KBM-7 (cell line): ENCODE measurements at regions not wholly inside any gene's neighbourhood (a gene's known extent, or its start where the extent isn't known, plus 50 kb on each side); places are given as distances from the start of the nearest gene placed in this dataset.
A peak's percentile ranks its signal among the peaks of the same experiment; 100 is the strongest.

Experiments
- DNase-seq: peaks from one replicate; pipeline ENCODE4 v3.0.0-alpha.2; 2015
- in situ Hi-C: fragments of 300-500 bp; cut with MboI; formaldehyde crosslinking; loops from 2 replicates; pipeline ENCODE4 v1.14.3; 2020; ENCODE audit warnings: low sequenced_read_pairs, low pct_unique_long_range_greater_than_20kb, mixed read lengths

GRCh38 chr4:145302725-145303124, 122.3 kb upstream of the OTUD4 start:
- no peak for DNase-seq

DNA sequence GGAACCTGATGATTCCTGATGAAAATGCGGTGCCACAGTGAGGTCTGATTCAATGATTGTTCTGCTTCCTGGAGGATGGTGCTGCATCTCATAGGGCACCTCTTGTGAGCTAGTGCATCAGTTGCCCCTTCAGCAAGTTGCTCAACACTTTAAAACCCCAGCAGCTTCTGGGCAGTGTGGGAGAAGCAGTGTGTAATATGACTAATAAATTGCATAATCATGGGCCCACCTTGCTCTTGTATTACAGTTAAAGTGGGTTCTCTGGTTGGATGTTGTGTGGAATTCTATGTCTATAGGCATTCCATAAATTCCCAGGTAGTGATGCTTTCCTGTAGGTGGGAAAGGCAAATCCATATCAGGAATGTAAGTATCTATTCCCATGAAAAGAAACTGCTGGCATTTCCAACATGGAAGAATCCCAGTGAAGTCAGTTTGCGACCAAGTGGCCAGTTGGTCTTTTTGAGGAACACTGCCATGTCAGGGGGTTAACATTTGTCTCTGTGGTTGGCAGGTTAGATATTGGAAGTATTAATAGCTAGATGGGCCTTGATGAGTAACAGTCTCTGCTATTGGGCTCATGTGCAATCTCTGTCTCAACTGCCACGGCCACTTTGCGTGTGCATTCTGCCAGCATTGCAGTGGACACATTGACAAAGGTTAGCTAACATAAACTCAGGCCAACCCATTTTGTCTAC, 121.1 kb upstream of the OTUD4 start:
- DNase-seq, result no peak

More at GRCh38 chr4:145302725-145303124, 122.3 kb upstream of the OTUD4 start:
- in situ Hi-C loops, result no loop called here

DNA sequence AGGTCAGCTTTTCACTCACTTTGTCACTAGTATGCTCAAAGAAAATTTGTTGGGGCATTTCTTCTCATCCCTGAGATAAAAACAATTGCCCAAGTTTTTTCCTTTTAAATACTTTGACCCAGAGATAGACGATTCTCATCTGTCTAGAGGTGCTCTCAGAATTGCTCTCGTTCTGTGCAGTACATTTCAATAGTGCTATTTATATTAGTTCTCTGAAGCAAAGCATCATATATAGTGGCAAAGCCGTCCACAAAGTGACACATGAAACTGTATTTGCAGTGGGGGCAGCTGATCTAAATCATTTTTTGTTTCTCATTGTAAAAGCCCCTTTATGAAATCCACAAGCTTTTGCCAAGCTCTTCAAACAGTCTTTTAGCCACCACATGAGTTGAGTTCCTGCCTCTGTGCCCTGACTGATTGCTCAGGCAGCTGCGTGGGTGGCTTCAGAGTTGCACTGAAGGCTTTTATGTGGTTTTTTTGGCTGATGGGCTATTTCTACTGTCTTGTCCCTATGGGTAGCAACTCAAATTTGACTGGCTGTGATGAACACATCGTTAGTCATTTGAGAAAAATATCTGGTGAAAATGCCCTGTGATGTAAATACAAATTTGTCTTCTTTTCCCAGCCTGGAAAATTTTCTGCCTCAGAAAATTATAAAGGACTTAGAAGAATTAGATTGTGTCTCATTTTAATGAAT, 119.1 kb upstream of the OTUD4 start:
- in situ Hi-C loops, result no loop called here
- peak; percentile 7 for DNase-seq

More for the DNA sequence above, 121.1 kb upstream of the OTUD4 start:
- in situ Hi-C loops, result no loop called here

- peak; percentile 23 for DNase-seq
- in situ Hi-C loops, result no loop called here
These were observed 118.5 kb upstream of the OTUD4 start for GRCh38 chr4:145298885-145299284.

GRCh38 chr4:145297556-145297955, 117.2 kb upstream of the OTUD4 start:
- no peak for DNase-seq
- in situ Hi-C loops, result no loop called here

GRCh38 chr4:145295547-145295946, 115.2 kb upstream of the OTUD4 start:
- in situ Hi-C loops, result no loop called here
- DNase-seq, result no peak

DNA sequence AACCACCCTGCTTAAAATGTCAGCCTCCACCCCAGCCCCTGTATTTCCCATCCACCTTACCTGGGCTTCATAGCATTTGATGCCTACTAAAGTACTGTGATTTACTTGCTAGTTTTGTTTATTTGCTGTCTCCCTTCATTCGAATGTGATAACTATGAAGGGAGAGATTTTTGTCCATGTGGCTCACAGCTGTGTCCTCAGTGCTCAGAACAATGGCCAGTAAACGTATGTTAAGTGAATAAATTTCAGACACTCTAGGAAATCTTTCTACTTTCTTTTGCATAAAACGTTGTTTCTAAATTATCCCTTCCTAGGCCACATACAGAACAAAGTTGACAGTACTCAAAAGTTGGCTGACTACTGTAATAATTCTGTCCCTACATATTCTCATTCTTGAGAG, 114.7 kb upstream of the OTUD4 start:
- DNase-seq, result no peak

DNA sequence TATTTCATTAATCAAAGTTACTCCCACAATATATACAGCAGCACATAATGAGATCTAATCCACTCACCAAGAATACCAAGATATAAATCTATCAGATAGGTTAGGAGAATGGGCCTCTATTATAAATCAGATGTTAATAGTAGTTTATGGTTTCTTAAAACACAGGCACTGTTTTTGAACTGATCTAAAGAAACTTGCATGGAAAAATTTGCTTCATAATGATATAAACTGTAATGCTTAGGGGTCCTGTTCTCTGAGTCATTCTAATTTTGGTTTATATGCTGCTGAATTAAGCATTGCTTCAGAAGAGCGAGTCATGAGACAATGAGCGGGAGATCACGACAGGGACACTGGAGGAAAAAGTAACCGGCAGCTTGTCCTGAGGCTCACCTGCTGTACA, 113.3 kb upstream of the OTUD4 start:
- in situ Hi-C loops, result no loop called here
- DNase-seq, result no peak

More for the DNA sequence above, 114.7 kb upstream of the OTUD4 start:
- in situ Hi-C loops, result no loop called here

- DNase-seq, result no peak
- in situ Hi-C loops, result no loop called here
These were observed 110.6 kb upstream of the OTUD4 start for GRCh38 chr4:145290955-145291354.

DNA sequence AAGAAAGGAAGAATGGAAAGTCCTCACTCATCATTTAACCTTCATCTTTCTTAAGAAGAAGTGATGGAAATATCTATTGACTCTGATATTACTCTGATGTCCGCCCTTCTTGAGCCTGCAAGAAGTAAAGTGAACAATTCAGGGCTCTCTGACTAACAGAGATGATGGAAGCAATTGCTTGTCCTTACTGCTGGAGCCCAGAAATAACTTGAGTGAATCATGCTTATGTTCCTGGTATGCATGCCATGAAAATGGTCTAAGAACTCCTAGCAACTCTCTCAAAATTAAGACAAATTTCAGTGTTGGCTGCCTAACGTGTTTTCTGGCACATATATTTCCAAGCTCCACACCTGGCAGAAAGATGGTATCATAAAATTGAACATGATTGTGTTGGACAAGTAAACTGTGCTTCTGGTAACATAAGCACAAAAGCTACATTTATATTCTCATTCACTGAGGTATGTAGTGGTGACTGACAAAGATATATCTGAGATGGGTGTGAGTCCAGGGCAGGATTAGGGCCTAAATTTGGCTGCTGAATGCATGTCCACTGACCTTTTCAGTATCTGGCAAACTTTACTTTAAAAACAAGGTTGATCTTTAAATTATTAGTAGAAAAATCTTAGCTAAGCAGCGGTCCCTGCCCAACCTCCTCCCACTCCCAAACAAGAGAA, 109.2 kb upstream of the OTUD4 start:
- no peak for DNase-seq

DNA sequence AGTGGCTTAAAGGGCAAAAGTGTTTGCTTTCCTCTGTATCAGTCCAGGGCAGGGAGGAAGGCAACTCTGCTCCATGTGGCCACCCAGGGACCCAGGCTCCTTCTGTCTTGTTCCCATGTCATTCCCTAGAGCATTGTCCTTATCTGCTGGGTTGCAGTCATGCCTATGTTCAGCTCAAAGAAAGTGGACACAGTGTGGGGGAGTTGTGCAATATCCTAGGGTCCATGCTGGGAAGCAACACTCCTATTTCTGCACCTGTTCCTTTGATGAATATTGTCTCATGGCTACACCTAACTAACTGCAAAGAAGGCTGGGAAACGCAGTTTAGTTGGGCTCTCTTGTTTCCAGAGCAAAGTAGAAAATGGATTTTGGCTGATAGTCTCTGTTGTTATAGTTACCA, 107.0 kb upstream of the OTUD4 start:
- in situ Hi-C loops, result no loop called here
- DNase-seq, result no peak

More for the DNA sequence above, 109.2 kb upstream of the OTUD4 start:
- in situ Hi-C loops, result no loop called here

GRCh38 chr4:145285928-145286327, 105.5 kb upstream of the OTUD4 start:
- no peak for DNase-seq
- in situ Hi-C loops, result no loop called here

DNA sequence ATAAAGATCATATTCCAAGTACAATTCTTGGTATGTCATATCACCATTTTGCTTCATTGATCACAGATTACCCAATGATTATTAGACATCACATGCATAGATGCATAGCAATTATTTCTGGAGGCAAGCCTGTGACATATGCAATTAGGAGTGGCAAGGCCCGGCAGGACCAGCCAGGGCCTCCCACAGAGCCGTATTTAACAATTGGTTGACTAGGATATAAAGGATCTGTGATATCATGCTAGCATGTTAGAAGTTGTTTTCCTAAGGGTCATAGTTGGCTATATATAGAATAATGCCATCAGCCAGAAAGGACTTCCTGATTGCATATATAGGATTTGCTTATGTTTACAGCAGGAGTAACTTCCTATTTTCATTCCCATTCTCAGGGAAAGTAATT, 103.5 kb upstream of the OTUD4 start:
- DNase-seq, result no peak
- in situ Hi-C loops, result no loop called here

DNA sequence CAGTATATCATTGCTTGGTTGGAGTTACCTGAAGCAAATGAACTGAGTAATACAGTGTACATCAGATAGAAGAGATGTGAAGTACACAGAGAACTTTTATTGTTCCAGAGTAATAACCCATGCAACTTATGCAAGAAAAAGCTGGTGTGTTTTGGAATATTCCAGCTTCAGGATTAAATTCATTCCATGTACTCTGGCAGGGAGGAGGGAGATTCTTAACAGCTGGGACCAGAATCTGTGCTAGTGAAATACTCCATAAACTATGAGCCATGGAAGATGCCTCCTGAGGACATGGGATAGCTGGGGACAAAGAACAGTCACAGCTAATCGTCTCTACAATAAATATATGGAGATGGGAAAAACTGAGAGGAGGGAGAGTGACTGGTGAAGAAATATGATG, 101.6 kb upstream of the OTUD4 start:
- in situ Hi-C loops, result no loop called here
- no peak for DNase-seq

DNA sequence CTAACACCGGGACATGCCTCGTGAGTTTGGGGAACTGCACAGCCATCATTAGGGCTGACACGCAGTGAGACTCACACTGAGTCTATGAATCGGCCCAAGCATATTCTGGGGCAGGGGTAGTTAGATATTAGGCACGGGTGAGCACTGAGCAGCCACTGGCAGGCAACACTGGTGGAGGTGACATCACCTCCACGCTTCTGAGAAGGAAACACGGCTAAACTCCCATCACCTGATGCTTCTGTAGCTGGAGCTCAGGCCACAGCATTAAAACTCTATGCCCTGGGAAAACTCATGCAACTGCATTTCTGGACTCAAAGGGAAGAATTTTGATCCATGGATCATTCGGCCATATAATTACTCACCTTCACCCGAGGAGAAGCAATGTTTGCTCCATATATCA, 100.8 kb upstream of the OTUD4 start:
- in situ Hi-C loops, result no loop called here

DNA sequence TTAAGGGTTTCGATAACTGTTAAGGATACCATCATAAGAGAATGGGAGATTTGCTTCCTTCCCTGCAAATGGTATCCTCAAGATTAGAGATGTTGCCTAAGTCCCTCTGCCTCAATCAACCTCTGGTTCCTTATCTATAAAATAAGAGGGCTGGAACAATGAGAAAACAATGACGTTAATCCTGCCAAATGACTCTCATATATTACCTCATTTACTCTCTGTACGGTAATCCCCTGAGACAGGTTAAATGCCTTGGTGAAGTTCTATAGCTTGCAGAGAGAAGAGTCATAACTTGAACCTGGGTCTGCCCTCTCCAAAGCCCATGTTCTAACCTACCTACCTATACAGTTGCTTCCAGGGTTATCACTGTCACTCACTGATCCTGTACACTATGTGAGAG, 100.2 kb upstream of the OTUD4 start:
- no peak for DNase-seq
- in situ Hi-C loops, result no loop called here

More for the DNA sequence above, 100.8 kb upstream of the OTUD4 start:
- no peak for DNase-seq

GRCh38 chr4:145279122-145279960, 99.0 kb upstream of the OTUD4 start:
- DNase-seq, result no peak
- in situ Hi-C loops, result no loop called here

DNA sequence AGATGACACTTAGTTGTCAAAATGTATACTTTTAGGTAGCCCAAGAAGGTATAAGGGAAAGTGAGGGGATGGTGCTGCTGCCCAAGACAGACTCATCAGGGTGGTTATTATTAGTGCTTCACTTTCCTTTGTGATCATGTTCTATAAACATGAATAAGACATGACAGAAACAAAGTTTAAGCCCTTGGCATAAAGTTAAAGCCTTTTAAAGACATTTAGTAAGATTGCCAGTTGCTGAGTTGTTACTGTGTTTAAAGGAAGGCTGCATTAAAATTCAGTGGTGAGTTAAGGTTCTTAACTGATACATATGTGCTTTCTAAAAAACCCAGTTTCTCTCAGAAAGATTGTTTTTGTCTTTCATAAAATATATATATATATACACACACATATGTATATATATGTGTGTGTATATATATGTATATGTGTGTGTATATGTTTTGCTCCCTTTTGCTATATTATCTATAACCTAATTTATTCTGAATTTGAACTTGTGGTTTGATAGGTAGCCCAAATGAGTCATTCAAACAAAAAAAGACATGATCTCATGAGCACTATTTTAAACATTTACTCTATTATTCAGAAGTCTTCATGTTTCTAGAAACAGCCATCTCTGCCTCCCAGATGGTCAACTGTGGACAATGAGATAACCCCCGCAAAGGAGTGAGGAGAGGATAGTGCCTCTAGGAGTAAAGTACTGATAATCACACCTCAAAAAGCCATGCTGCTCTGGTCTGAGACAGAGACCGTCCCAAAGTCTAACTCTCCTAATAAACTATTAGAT, 98.1 kb upstream of the OTUD4 start:
- DNase-seq, result no peak
- in situ Hi-C loops, result no loop called here

- in situ Hi-C loops, result no loop called here
- no peak for DNase-seq
These were observed 96.6 kb upstream of the OTUD4 start for GRCh38 chr4:145277011-145277410.
